ENCODE measurements at regions not wholly inside any gene's neighbourhood (a gene's known extent, or its start where the extent isn't known, plus 50 kb on each side); places are given as distances from the start of the nearest gene placed in this dataset.

- no peaks in the 10 kb centered on the region for H3K27me3 Mint-ChIP-seq
- Histone ChIP-seq H2AFZ (ENCODE audit: insufficient read depth, low read depth, low read length, poor library complexity, severe bottlenecking) (no peak overlapping the region), H3K9me3 (ENCODE audit: control extremely low read depth in 1 of 3, control insufficient read depth in 2 of 3, insufficient read depth in 1 of 3, low read length in 2 of 3) (no peaks in the 10 kb centered on the region), H3K27me3 (replicated peaks in 1 of 4; ENCODE audit: control extremely low read depth in 1 of 4, control insufficient read depth in 3 of 4, insufficient read depth in 4 of 4, low read length in 3 of 4) (no peaks in the 10 kb centered on the region), H3K27ac (ENCODE audit: low read length in 2 of 2) (no peak overlapping the region), H3K4me2 (replicated peaks; ENCODE audit: low read depth, low read length, poor library complexity, severe bottlenecking) (no peak overlapping the region), H3K4me1 (ENCODE audit: control insufficient read depth in 2 of 2, insufficient read depth in 2 of 2, low read length in 2 of 2) (no peaks in the 10 kb centered on the region), H3K4me3 (ENCODE audit: control extremely low read depth in 1 of 5, extremely low read depth in 1 of 5, insufficient read depth in 1 of 5, low read depth in 2 of 5, low read length in 4 of 5) (no peak overlapping the region), H3K36me3 (replicated peaks in 1 of 2; ENCODE audit: control extremely low read depth in 1 of 2, control insufficient read depth in 1 of 2, extremely low read depth in 1 of 2, insufficient read depth in 2 of 2, low read length in 1 of 2) (no peaks in the 10 kb centered on the region), H3K9ac (ENCODE audit: low read length) (no peak overlapping the region), H4K20me1 (ENCODE audit: control insufficient read depth, insufficient read depth, low read length, poor library complexity, severe bottlenecking) (no peaks in the 10 kb centered on the region), H3K79me2 (ENCODE audit: control insufficient read depth, insufficient read depth, low read length) (no peaks in the 10 kb centered on the region)
- DNase-seq, result no peak
- H3K9me3 Mint-ChIP-seq (ENCODE audit: insufficient read depth), result peaks cover 1% of the 10 kb centered on the region
- CTCF ChIA-PET, result no interaction called here
- ATAC-seq (ENCODE audit: low read depth), result no peak
- intact Hi-C loops (cut with micrococcal nuclease), result no loop called here
- TF ChIP-seq CTCF (IDR thresholded peaks at IDR 0.05) (no peak), EZH2 (IDR thresholded peaks at IDR 0.05; ENCODE audit: borderline replicate concordance, insufficient read depth, low read depth, low read length, poor library complexity, severe bottlenecking) (no peak)
- no peak overlapping the region for H3K27ac Mint-ChIP-seq
- WGBS (ENCODE audit: insufficient coverage), result no CpG with 5 or more reads among the region's 1 CpG
- H3K4me3 Mint-ChIP-seq, result no peak overlapping the region
- POLR2A ChIA-PET, result no interaction called here
- no peaks in the 10 kb centered on the region for H3K4me1 Mint-ChIP-seq
Observed at GRCh38 chr5:106397700-106398099, 1273.0 kb downstream of the EFNA5 start.

GRCh38 chr5:106393276-106393675 is 1277.5 kb downstream of the EFNA5 start:
- TF ChIP-seq EZH2 (IDR thresholded peaks at IDR 0.05; ENCODE audit: borderline replicate concordance, insufficient read depth, low read depth, low read length, poor library complexity, severe bottlenecking) (no peak), CTCF (IDR thresholded peaks at IDR 0.05) (no peak)
- H3K27ac Mint-ChIP-seq, result no peak overlapping the region
- POLR2A ChIA-PET, result no interaction called here

More at GRCh38 chr5:106393276-106393675, 1277.5 kb downstream of the EFNA5 start:
- no peaks in the 10 kb centered on the region for H3K9me3 ChIP-seq (ENCODE audit: control extremely low read depth in 1 of 3, control insufficient read depth in 2 of 3, insufficient read depth in 1 of 3, low read length in 2 of 3)
- CTCF ChIA-PET, result no interaction called here
- H3K27me3 Mint-ChIP-seq, result no peaks in the 10 kb centered on the region
- DNase-seq, result no peak
- H3K4me3 Mint-ChIP-seq, result no peak overlapping the region
- intact Hi-C loops (cut with micrococcal nuclease), result no loop called here
- H3K9ac ChIP-seq (ENCODE audit: low read length), result no peak overlapping the region
- H3K4me3 ChIP-seq (ENCODE audit: control extremely low read depth in 1 of 5, extremely low read depth in 1 of 5, insufficient read depth in 1 of 5, low read depth in 2 of 5, low read length in 4 of 5), result no peak overlapping the region
- H3K79me2 ChIP-seq (ENCODE audit: control insufficient read depth, insufficient read depth, low read length), result no peaks in the 10 kb centered on the region
- H4K20me1 ChIP-seq (ENCODE audit: control insufficient read depth, insufficient read depth, low read length, poor library complexity, severe bottlenecking), result no peaks in the 10 kb centered on the region
- peaks cover 1% of the 10 kb centered on the region for H3K9me3 Mint-ChIP-seq (ENCODE audit: insufficient read depth)
- no peak for ATAC-seq (ENCODE audit: low read depth)
- WGBS (ENCODE audit: insufficient coverage), result 100% methylated on average over 1 of the region's 1 CpG
- H3K4me2 ChIP-seq (replicated peaks; ENCODE audit: low read depth, low read length, poor library complexity, severe bottlenecking), result no peak overlapping the region
- no peak overlapping the region for H3K27ac ChIP-seq (ENCODE audit: low read length in 2 of 2)
- H2AFZ ChIP-seq (ENCODE audit: insufficient read depth, low read depth, low read length, poor library complexity, severe bottlenecking), result no peak overlapping the region
- H3K27me3 ChIP-seq (replicated peaks in 1 of 4; ENCODE audit: control extremely low read depth in 1 of 4, control insufficient read depth in 3 of 4, insufficient read depth in 4 of 4, low read length in 3 of 4), result no peaks in the 10 kb centered on the region
- no peaks in the 10 kb centered on the region for H3K4me1 ChIP-seq (ENCODE audit: control insufficient read depth in 2 of 2, insufficient read depth in 2 of 2, low read length in 2 of 2)
- H3K36me3 ChIP-seq (replicated peaks in 1 of 2; ENCODE audit: control extremely low read depth in 1 of 2, control insufficient read depth in 1 of 2, extremely low read depth in 1 of 2, insufficient read depth in 2 of 2, low read length in 1 of 2), result no peaks in the 10 kb centered on the region
- H3K4me1 Mint-ChIP-seq, result no peaks in the 10 kb centered on the region
